Activated naive CD4-positive, alpha-beta T cell treated with anti-CD3 and anti-CD28 coated beads for 36 hours (primary cell): ENCODE measurements at regions not wholly inside any gene's neighbourhood (a gene's known extent, or its start where the extent isn't known, plus 50 kb on each side); places are given as distances from the start of the nearest gene placed in this dataset.

Experiments used
- CTCF ChIA-PET: fragments of 350-600 bp; sonication (Branson Sonifier 250); formaldehyde crosslinking; loops from one replicate; lab custom pipeline; 2021; ENCODE audit warnings: antibody characterized with exemption; lab: Charles Lee
- DNase-seq: peaks from one replicate; pipeline ENCODE4 v3.0.0-alpha.2; 2020
- H3K27ac Mint-ChIP-seq: one replicate; pipeline ENCODE4 v1.8.0; 2021; ENCODE audit warnings: mild to moderate bottlenecking, mixed read lengths
- H3K27me3 Mint-ChIP-seq: one replicate; pipeline ENCODE4 v1.8.0; 2021; ENCODE audit warnings: low read depth, mixed read lengths
- H3K36me3 Mint-ChIP-seq: one replicate; pipeline ENCODE4 v1.8.0; 2021; ENCODE audit warnings: low read depth, mixed read lengths
- H3K4me1 Mint-ChIP-seq: one replicate; pipeline ENCODE4 v1.8.0; 2021; ENCODE audit warnings: low read depth, mixed read lengths
- H3K4me3 Mint-ChIP-seq: one replicate; pipeline ENCODE4 v1.8.0; 2021; ENCODE audit warnings: mild to moderate bottlenecking, moderate library complexity, mixed read lengths
- H3K9me3 Mint-ChIP-seq: one replicate; pipeline ENCODE4 v1.8.0; 2021; ENCODE audit warnings: mixed read lengths
- intact Hi-C: fragments of 100-400 bp; cut with micrococcal nuclease; formaldehyde crosslinking; loops from one replicate; pipeline ENCODE4 v1.15.1; 2023

DNA sequence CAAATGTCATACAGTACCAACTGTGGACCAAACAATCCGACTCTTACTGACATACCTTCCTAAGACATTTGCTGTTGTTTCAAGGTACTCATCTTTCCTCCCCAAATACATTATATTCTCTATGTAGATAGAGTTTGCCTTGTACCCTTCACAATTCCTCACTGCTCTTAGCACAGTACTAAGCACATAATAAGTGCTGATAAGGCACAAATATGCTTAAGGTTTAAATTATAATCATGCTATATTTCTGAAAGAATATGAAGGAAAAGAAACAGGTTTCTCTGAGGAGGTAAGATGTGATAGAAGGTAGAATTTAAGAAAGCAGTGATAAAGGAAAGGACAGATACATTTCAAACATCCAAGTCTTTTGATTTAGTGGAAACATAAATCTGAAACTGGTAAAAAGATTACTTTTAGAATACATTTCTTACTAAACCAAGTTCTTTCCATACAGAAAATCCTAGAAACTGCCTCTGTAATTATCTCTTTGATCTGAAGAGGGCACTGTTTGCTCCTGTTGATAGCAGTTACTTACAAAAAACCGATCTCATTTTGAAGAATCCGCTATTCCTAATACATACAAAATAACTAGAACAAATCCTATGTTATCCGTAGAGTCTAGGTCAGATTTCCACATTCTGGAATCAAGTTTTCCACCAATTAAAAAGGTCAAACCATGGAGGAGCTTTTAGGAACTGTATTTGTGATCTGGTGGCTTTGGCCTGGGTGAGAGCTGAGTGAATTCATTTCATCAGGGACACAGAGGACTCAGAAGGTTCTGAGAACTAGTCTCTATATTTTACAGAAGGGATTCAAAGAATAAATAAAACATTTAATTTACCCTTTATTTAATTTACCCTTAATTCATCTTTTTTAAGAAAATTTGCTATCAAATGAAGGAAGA is 311.9 kb downstream of the DAD1 start:
- H3K4me1 Mint-ChIP-seq = peaks cover 2% of the 10 kb centered on the region
- H3K9me3 Mint-ChIP-seq = no peaks in the 10 kb centered on the region
- no peak overlapping the region for H3K4me3 Mint-ChIP-seq
- DNase-seq = no peak
- H3K36me3 Mint-ChIP-seq = no peaks in the 10 kb centered on the region
- H3K27ac Mint-ChIP-seq = peak overlapping the region; percentile 46
- intact Hi-C loops = no loop called here
- no peaks in the 10 kb centered on the region for H3K27me3 Mint-ChIP-seq
- CTCF ChIA-PET = interaction anchor here (1.8 kb wide), 1 partner anchor 13 kb away, joined by 5 read pairs; no protein-coding TSS in a partner anchor

DNA sequence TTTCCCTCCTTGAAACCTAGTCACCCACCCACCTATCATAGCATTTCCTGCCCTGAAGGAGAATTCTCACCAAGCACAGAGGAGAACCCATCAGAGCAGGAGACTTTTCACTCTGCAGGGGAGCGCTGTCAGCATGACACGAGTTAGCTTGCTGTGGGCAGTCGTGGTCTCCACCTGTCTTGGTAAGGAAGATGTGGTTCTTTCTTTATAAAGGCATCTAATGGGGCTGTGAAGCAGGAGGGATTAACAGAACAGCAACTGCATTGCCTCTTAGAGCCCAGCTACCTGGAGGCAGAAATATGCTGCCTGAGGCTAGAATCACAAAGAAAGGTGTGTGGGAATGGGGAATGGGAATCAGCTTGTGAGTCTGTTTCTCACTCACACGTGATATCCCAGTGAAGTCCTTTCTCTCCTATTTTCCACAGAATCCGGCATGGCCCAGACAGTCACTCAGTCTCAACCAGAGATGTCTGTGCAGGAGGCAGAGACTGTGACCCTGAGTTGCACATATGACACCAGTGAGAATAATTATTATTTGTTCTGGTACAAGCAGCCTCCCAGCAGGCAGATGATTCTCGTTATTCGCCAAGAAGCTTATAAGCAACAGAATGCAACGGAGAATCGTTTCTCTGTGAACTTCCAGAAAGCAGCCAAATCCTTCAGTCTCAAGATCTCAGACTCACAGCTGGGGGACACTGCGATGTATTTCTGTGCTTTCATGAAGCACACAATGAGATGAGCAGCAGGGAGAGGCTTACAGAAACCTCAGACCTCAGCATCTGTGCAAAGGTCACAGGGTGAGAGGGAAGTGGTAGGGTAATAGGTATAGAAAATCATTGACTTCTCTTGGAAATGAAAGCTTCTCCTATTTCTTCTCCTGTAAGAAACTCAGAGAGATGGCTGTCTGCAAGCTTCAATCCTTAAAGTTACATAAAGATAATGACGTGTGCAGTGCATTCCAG is 316.9 kb downstream of the DAD1 start:
- CTCF ChIA-PET = interaction anchor here (0.6 kb wide), 1 partner anchor 237 kb away, joined by 3 read pairs; no protein-coding TSS in a partner anchor
- no peaks in the 10 kb centered on the region for H3K9me3 Mint-ChIP-seq
- H3K27ac Mint-ChIP-seq = peak overlapping the region; percentile 41
- no peak for DNase-seq
- no peak overlapping the region for H3K4me3 Mint-ChIP-seq
- H3K4me1 Mint-ChIP-seq = peaks cover 2% of the 10 kb centered on the region
- H3K36me3 Mint-ChIP-seq = no peaks in the 10 kb centered on the region
- intact Hi-C loops = loop anchor here (2.0 kb wide), 1 partner anchor 41 kb away; no protein-coding TSS in a partner anchor
- no peaks in the 10 kb centered on the region for H3K27me3 Mint-ChIP-seq

DNA sequence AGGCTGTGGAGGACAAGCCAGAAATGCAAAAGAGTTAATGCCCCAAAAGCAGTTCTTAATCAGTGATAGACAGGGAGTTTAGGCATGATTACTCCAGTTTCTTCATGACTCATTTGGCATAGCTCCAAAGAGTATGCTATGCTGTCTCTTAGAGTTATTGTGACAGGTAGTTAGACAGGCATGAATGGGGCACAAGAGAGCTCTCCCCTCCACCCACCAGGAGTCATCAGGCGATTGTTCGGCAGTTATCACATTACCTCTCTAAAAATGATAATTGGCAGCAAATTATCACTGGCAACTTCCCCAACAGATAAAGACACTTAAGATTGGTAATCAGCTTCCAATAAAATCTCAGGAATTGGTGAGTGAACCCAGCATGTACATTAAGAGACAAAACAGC is 320.1 kb downstream of the DAD1 start:
- CTCF ChIA-PET = no interaction called here
- intact Hi-C loops = no loop called here
- no peaks in the 10 kb centered on the region for H3K27me3 Mint-ChIP-seq

DNA sequence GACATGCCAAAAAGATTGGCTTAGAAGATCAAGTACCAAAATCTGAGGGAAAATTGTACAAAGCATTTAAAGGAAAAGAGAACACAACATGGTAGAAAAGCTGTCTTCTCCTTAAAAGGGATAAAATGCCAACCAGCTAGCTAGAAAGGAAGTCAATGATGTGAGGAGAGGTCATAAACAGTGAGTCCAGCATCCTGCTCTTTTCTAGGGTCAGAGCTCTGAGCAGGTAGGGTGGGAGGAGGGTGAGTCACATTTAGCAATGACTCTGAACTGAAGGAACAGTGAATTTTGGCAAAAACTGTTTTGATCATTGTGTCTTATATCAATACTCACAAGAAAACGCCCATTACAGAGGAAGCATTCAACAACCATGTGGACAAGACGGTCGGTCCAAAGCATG is 322.3 kb downstream of the DAD1 start:
- CTCF ChIA-PET = no interaction called here
- Mint-ChIP-seq H3K27me3 (no peaks in the 10 kb centered on the region), H3K4me1 (peaks cover 10% of the 10 kb centered on the region), H3K27ac (no peak overlapping the region), H3K36me3 (no peaks in the 10 kb centered on the region), H3K9me3 (no peaks in the 10 kb centered on the region), H3K4me3 (no peak overlapping the region)
- intact Hi-C loops = no loop called here
- no peak for DNase-seq

More for the DNA sequence above, 320.1 kb downstream of the DAD1 start:
- H3K36me3 Mint-ChIP-seq = no peaks in the 10 kb centered on the region
- no peak for DNase-seq
- H3K9me3 Mint-ChIP-seq = no peaks in the 10 kb centered on the region
- peaks cover 10% of the 10 kb centered on the region for H3K4me1 Mint-ChIP-seq
- no peak overlapping the region for H3K27ac Mint-ChIP-seq
- H3K4me3 Mint-ChIP-seq = no peak overlapping the region

DNA sequence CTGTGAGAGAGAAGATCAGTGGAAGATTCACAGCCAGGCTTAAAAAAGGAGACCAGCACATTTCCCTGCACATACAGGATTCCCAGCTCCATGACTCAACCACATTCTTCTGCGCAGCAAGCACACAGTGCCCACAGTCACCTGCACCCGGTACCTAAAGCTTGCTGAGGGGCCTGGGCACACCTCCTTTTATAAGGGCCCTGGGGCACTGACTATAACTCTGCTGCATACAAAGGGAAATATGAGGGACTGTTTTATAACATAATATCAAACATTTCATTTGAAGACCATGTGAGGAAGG is 322.9 kb downstream of the DAD1 start:
- CTCF ChIA-PET = no interaction called here
- H3K4me3 Mint-ChIP-seq = no peak overlapping the region

DNA sequence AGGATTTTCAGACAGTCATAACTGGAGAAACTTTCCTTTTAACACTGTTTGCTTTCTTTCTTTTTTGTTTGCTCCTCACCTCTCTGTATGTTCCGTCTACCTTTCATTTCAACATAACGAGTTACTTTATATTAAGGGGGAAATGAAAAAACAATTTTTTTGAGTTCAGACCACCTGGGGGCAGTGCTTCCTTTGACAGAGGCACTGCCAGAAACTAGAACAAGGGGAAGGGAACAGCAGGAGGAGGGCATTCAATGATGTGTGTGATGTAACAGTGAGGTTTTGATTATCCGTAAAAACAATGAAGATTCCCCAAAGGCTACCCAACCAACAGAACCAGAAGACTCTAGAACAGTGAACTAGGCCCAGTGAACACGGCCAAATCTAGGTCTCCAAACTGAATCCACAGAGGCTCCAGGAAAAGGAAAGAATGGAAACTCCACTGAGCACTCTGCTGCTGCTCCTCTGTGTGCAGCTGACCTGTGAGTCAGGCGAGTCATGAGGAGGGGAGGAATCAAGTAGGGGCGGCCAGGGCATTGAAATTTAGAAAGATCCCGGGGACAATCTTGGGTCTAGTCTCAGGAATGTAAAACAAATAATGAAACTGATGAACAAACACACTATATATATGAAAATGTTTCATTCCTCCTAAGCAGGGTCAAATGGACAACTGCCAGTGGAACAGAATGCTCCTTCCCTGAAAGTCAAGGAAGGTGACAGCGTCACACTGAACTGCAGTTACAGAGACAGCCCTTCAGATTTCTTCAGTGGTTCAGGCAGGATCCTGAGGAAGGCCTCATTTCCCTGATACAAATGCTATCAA is 323.5 kb downstream of the DAD1 start:
- intact Hi-C loops = no loop called here
- no peaks in the 10 kb centered on the region for H3K36me3 Mint-ChIP-seq
- no peak overlapping the region for H3K27ac Mint-ChIP-seq
- H3K4me3 Mint-ChIP-seq = no peak overlapping the region
- CTCF ChIA-PET = interaction anchor here (1.8 kb wide), 1 partner anchor 11 kb away, joined by 5 read pairs; no protein-coding TSS in a partner anchor
- no peaks in the 10 kb centered on the region for H3K27me3 Mint-ChIP-seq
- peaks cover 10% of the 10 kb centered on the region for H3K4me1 Mint-ChIP-seq
- DNase-seq = no peak
- H3K9me3 Mint-ChIP-seq = no peaks in the 10 kb centered on the region

More for the DNA sequence above, 322.9 kb downstream of the DAD1 start:
- no peak for DNase-seq
- Mint-ChIP-seq H3K4me1 (peaks cover 10% of the 10 kb centered on the region), H3K27ac (no peak overlapping the region), H3K9me3 (no peaks in the 10 kb centered on the region), H3K27me3 (no peaks in the 10 kb centered on the region), H3K36me3 (no peaks in the 10 kb centered on the region)
- intact Hi-C loops = no loop called here

DNA sequence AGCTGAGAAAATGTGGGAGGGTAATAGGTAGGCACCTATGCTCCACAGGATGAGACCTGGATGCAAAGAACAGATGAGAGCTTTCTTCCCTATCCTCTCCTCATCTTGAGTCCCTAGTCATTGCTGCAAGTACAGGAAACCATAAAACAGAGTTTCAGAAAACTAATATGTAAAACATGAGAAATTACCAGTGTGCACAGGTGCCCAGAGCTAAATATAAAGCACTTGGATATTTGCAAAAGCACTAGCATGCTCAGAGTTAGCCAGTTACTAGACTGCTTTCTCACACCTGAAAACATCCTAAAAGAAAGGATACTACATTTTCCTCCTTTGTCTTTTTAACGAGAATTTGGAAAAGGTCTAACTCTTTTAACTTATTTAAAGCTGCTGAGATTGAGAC is 324.3 kb downstream of the DAD1 start:
- intact Hi-C loops = no loop called here

DNA sequence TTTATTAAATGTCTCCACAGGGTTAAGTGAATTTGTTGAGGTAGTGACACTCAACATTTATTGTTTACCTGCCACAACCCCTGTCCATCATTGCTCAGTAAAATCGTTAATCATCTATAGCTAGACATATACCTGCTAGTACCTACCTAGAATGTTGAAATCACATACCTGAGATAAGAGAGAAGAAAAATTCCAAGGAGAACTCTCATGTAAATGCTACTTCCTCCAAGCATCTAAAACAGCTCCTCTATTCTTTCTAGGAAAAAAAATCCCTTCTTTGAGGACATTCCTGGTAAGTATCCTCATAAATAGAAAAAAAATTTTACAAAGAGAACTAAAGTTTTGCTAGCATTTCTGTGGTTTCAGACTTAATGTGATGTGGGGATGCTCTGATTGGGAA is 325.1 kb downstream of the DAD1 start:
- no peak overlapping the region for H3K4me3 Mint-ChIP-seq
- no peaks in the 10 kb centered on the region for H3K27me3 Mint-ChIP-seq
- no peaks in the 10 kb centered on the region for H3K9me3 Mint-ChIP-seq
- peaks cover 9% of the 10 kb centered on the region for H3K4me1 Mint-ChIP-seq
- no peak for DNase-seq
- intact Hi-C loops = no loop called here
- H3K36me3 Mint-ChIP-seq = no peaks in the 10 kb centered on the region
- CTCF ChIA-PET = interaction anchor here (1.8 kb wide), 1 partner anchor 13 kb away, joined by 5 read pairs; no protein-coding TSS in a partner anchor
- no peak overlapping the region for H3K27ac Mint-ChIP-seq

More for the DNA sequence above, 324.3 kb downstream of the DAD1 start:
- peaks cover 10% of the 10 kb centered on the region for H3K4me1 Mint-ChIP-seq
- no peak for DNase-seq
- no peaks in the 10 kb centered on the region for H3K9me3 Mint-ChIP-seq
- H3K36me3 Mint-ChIP-seq = no peaks in the 10 kb centered on the region
- no peak overlapping the region for H3K4me3 Mint-ChIP-seq
- H3K27ac Mint-ChIP-seq = no peak overlapping the region
- CTCF ChIA-PET = interaction anchor here (1.8 kb wide), 1 partner anchor 12 kb away, joined by 5 read pairs; no protein-coding TSS in a partner anchor
- no peaks in the 10 kb centered on the region for H3K27me3 Mint-ChIP-seq

DNA sequence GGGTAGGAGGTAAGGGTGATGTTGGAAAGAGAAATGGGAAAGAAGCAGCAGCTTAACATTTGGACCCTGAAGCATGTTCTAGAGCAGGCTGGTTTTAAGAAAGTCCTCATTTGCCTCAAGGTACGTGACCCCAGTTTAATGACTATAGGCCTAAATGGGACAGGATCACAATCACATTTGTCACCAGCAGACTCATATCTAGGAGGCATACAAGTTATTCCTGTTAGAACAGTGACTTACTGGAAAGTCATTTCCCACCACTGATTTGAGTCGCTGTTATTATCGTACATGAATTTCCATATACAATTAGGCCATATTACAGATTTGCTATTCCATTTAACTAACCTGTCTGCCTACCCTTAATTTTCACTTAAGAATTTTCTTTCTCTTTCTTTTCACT is 326.1 kb downstream of the DAD1 start:
- Mint-ChIP-seq H3K4me3 (no peak overlapping the region), H3K27me3 (no peaks in the 10 kb centered on the region), H3K36me3 (no peaks in the 10 kb centered on the region), H3K9me3 (no peaks in the 10 kb centered on the region), H3K27ac (no peak overlapping the region), H3K4me1 (peaks cover 8% of the 10 kb centered on the region)
- intact Hi-C loops = no loop called here
- CTCF ChIA-PET = no interaction called here
- no peak for DNase-seq

DNA sequence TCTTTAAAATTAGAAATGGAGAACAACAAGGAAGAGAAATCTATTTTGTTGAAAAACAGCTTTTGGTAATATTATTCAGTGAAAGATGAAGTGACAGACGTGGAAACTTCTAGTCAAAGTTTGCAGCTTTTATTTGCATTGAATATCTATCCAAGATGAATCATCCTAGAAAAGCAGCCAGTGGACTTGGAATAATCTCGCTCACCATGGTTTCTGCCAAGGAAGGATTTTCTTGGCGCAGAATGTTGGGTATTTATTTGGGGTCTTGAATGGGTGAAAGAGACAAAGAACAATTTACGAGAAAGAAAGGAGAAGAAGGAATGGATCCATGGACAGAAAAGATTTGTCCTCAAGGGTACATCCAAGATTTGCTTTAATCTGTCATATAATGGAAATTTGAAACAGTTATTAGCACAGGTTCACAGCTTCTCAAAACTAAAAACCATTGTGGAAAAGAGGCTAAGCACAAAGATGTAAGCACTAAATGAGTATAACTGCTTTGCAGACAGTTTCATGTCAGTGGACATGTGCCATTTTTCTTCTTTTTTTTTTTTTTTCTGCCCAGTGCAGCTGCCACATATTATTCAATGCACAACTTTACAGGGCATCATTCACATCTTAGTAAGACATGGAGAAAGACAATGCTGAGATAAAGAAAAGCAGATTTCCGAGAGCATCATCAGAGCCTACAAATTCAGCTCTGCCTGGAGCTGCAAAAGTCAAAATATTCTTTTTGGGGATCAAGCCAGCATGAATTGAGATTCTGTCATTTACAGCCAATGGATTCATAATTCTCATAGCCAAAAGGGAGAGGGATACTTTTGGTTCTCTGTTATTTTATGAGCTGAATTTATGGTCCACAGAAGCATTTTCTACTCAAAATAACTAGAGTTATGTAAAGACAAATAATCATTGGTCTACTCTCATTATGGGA is 333.7 kb downstream of the DAD1 start:
- Mint-ChIP-seq H3K9me3 (no peaks in the 10 kb centered on the region), H3K36me3 (no peaks in the 10 kb centered on the region), H3K4me3 (no peak overlapping the region), H3K27ac (no peak overlapping the region), H3K27me3 (no peaks in the 10 kb centered on the region), H3K4me1 (no peaks in the 10 kb centered on the region)
- intact Hi-C loops = no loop called here
- CTCF ChIA-PET = no interaction called here
- DNase-seq = no peak

DNA sequence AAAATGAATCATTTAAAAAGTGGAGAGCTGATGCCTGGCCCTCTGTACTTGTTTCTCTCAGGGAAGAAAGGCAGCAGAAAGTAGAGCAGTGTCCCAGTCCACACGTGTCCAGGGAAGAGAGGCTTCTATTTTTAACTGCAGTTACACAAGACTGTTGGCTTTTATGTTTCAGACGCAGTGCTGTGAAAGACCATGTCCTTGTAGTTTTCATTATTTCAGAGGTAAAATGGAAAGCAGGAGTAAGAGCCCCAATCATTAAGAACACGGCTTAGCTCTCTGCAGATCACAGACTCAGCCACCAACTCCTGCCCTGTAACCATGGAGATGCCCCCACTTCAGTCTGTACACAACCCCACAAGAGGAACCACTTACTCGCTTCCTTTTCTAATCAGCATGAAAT is 336.3 kb downstream of the DAD1 start:
- intact Hi-C loops = no loop called here
- H3K27me3 Mint-ChIP-seq = no peaks in the 10 kb centered on the region
- H3K4me1 Mint-ChIP-seq = no peaks in the 10 kb centered on the region
- no peak overlapping the region for H3K4me3 Mint-ChIP-seq
- CTCF ChIA-PET = no interaction called here
- no peaks in the 10 kb centered on the region for H3K9me3 Mint-ChIP-seq
- H3K36me3 Mint-ChIP-seq = no peaks in the 10 kb centered on the region
- no peak overlapping the region for H3K27ac Mint-ChIP-seq
- no peak for DNase-seq
